Activated naive CD4-positive, alpha-beta T cell treated with anti-CD3 and anti-CD28 coated beads, Interleukin-2, amount 10 ng/mL, durations not matched to agents 7 days and 5 days (primary cell): ENCODE measurements at regions not wholly inside any gene's neighbourhood (a gene's known extent, or its start where the extent isn't known, plus 50 kb on each side); places are given as distances from the start of the nearest gene placed in this dataset.

Source experiments
- CTCF ChIA-PET: fragments of 350-600 bp; sonication (Branson Sonifier 250); formaldehyde crosslinking; loops from one replicate; lab custom pipeline; 2021; ENCODE audit warnings: antibody characterized with exemption; lab: Charles Lee
- DNase-seq: peaks from one replicate; pipeline ENCODE4 v3.0.0-alpha.2; 2020
- H3K27ac Mint-ChIP-seq: one replicate; pipeline ENCODE4 v1.8.0; 2021; ENCODE audit warnings: mild to moderate bottlenecking, moderate library complexity, mixed read lengths
- H3K27me3 Mint-ChIP-seq: one replicate; pipeline ENCODE4 v1.8.0; 2021; ENCODE audit warnings: mild to moderate bottlenecking, mixed read lengths
- H3K36me3 Mint-ChIP-seq: one replicate; pipeline ENCODE4 v1.8.0; 2021; ENCODE audit warnings: mixed read lengths
- H3K4me1 Mint-ChIP-seq: one replicate; pipeline ENCODE4 v1.8.0; 2021; ENCODE audit warnings: mixed read lengths
- H3K4me3 Mint-ChIP-seq: one replicate; pipeline ENCODE4 v1.8.0; 2021; ENCODE audit warnings: mild to moderate bottlenecking, moderate library complexity, mixed read lengths
- H3K9me3 Mint-ChIP-seq: one replicate; pipeline ENCODE4 v1.8.0; 2021; ENCODE audit warnings: mixed read lengths

DNA sequence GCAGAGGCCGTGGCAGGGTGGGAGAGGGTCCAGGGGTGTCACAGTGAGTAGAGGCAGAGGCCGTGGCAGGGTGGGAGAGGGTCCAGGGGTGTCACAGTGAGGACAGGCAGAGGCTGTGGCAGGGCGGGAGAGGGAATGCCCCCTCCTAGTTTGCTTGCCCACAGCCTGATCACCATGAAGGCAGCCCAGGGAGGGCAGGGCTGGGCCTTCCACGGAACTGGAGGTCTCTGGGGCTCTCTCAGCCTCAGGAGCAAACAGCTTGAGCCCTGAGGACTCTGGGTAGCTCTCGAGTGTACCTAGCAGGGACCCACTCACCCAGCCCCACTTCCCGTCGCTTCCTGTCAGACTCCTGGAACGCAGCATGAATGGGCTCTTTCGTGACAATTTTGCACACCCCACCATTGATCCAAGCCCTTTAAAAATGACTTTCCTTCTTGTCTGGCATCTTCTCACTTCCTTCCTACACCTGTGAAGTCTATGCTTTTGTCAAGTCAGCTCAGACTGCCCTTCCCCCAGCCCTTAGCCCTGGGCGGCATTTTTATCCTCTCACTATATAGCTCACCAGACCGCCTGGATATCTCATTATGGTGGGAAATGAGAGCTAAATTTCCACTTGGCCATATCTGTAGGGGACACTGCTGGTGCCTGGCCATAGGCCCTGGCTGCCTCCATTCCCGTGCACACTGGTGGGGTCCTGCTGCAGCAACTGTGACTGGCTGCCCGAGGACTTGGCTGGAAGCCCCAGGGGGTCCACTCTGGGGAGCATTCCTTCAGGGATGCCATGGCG is 140.3 kb downstream of the CDC5L start:
- H3K27ac Mint-ChIP-seq = no peak overlapping the region
- H3K4me3 Mint-ChIP-seq = no peak overlapping the region
- no peaks in the 10 kb centered on the region for H3K9me3 Mint-ChIP-seq
- CTCF ChIA-PET = no interaction called here
- no peaks in the 10 kb centered on the region for H3K36me3 Mint-ChIP-seq
- H3K4me1 Mint-ChIP-seq = peaks cover 25% of the 10 kb centered on the region
- peaks cover 6% of the 10 kb centered on the region for H3K27me3 Mint-ChIP-seq
- DNase-seq = no peak

DNA sequence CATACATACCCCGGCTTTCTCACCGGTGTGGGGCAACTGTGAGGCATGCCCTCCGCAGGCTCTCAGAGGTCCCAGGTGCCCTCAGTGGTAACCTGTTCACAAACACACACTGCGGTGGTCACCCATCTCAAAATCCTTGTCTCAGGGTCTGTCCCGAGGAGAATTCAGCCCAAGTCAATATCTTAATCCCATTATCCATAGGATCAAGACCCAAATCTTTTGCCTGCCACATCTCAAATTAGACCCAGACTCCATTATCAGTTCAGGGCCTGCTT is 140.8 kb downstream of the CDC5L start:
- CTCF ChIA-PET = interaction anchor here (1.3 kb wide), 1 partner anchor 12 kb away, joined by 3 read pairs; no protein-coding TSS in a partner anchor
- no peak for DNase-seq
- no peaks in the 10 kb centered on the region for H3K36me3 Mint-ChIP-seq
- H3K4me3 Mint-ChIP-seq = no peak overlapping the region
- H3K27me3 Mint-ChIP-seq = peaks cover 6% of the 10 kb centered on the region
- peaks cover 25% of the 10 kb centered on the region for H3K4me1 Mint-ChIP-seq
- H3K9me3 Mint-ChIP-seq = no peaks in the 10 kb centered on the region
- H3K27ac Mint-ChIP-seq = no peak overlapping the region

DNA sequence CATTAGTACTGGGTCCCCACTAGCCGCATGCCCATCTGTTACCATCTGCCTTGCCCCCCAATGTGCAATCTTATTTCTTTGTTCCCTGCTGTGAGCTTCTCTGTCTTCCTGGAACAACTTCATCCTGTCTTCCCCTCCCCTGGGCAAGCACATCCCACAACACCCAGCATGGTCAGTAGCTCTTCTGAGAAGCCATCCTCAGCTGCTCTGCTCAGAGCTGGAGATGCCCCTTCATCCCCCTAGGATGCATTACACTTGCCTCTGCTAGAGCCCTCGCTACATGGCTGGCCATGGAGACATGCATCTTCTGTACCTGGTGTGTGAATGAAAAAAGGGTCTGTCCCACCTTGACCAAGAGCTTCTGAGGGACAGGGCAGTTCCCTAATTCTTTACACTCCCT is 141.2 kb downstream of the CDC5L start:
- Mint-ChIP-seq H3K27ac (no peak overlapping the region), H3K36me3 (no peaks in the 10 kb centered on the region), H3K4me3 (no peak overlapping the region), H3K4me1 (peaks cover 25% of the 10 kb centered on the region), H3K9me3 (no peaks in the 10 kb centered on the region), H3K27me3 (peaks cover 6% of the 10 kb centered on the region)
- DNase-seq = no peak
- CTCF ChIA-PET = interaction anchor here (1.3 kb wide), 1 partner anchor 11 kb away, joined by 3 read pairs; no protein-coding TSS in a partner anchor

DNA sequence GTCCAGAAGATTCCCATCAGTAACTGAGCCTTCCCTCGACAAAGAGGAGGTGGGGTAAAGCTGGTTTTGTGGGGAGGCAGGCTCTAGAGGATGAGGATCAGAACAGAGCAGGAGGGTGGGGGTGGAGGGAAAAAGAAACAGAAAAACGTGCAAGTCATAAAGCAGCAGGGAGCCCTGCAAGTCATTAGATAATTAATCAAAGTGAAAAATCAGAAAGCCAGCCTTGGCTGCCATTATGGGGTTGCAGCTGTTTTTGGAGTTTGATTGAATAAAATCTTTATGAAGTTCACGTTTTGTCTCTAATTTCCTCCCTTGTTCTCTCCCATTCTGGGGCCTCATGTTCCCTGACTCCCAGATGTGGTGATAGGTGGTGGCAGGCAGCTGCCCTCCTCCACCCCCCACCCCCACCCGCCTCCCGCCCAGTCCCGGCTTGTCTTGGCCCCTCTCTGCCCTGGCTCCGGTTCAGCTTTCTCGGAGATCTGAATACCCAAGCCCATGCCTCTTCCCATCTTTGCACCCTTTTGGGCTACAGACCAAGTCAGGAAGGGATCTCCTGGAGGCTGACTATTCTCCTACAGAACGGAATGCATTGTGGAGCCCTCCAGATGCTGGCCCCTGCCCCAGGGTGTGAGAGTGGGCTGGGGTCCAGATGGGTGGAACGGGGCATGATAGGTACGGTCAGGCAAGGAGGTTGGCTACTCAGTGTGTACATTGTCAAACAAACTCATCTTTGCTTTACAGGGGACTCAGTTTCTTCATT is 141.8 kb downstream of the CDC5L start:
- CTCF ChIA-PET = interaction anchor here (1.3 kb wide), 1 partner anchor 11 kb away, joined by 3 read pairs; no protein-coding TSS in a partner anchor
- H3K27ac Mint-ChIP-seq = no peak overlapping the region
- DNase-seq = no peak
- no peak overlapping the region for H3K4me3 Mint-ChIP-seq
- no peaks in the 10 kb centered on the region for H3K36me3 Mint-ChIP-seq
- peaks cover 25% of the 10 kb centered on the region for H3K4me1 Mint-ChIP-seq
- no peaks in the 10 kb centered on the region for H3K9me3 Mint-ChIP-seq
- H3K27me3 Mint-ChIP-seq = peaks cover 6% of the 10 kb centered on the region

DNA sequence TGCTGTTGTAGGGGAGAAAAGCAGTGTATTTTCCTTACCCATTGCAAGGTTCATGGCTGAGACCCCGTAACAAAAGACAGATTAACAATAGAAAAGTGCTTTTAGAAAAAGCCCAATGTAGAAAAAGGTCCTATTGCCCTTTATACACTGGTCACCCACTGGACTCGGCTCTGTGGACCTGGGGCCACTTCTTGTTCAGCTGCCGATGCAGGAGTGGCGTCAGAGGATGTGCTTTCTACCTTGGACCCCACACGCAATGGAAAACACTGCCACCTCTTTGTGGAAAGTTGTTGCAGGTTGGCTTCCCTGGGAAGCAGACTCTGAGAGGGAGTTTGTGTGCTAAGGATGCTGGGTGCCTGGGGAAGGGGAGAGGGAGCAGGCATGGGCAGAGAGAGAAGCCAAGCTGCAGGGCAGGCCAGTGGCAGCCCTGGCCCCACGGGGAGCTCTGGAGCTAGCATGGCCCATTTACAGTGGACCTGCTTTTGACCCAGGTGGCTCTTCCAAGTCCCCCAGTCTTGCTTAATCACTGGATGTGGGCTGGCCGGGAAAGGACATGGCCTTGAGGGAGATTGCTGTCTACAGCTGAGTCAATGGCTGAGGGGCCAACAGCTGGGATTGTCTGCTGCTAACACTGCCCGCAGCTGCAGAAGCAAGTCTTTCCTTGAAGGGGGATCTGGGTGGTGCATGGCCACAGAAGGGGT is 142.9 kb downstream of the CDC5L start:
- H3K4me3 Mint-ChIP-seq = no peak overlapping the region
- CTCF ChIA-PET = no interaction called here
- no peak overlapping the region for H3K27ac Mint-ChIP-seq

DNA sequence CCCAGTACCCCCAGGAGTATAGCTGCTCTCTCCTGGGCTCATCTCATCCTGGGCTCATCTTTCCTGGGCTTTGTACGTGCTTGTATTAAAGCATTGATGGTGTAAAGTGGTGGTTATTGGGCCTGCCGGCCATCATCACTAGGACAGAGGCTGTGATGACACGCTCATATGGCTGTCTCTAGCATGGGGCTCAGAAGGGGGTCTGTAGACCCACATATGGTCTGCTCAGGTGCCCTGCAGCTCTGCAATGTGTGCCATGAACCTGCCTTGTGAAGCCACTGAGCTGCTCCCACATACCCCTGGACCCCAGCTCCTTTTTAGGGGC is 143.4 kb downstream of the CDC5L start:
- H3K27me3 Mint-ChIP-seq = peaks cover 6% of the 10 kb centered on the region

More for the DNA sequence above, 142.9 kb downstream of the CDC5L start:
- H3K9me3 Mint-ChIP-seq = no peaks in the 10 kb centered on the region
- no peaks in the 10 kb centered on the region for H3K36me3 Mint-ChIP-seq
- H3K4me1 Mint-ChIP-seq = peaks cover 17% of the 10 kb centered on the region
- peaks cover 6% of the 10 kb centered on the region for H3K27me3 Mint-ChIP-seq
- DNase-seq = no peak

DNA sequence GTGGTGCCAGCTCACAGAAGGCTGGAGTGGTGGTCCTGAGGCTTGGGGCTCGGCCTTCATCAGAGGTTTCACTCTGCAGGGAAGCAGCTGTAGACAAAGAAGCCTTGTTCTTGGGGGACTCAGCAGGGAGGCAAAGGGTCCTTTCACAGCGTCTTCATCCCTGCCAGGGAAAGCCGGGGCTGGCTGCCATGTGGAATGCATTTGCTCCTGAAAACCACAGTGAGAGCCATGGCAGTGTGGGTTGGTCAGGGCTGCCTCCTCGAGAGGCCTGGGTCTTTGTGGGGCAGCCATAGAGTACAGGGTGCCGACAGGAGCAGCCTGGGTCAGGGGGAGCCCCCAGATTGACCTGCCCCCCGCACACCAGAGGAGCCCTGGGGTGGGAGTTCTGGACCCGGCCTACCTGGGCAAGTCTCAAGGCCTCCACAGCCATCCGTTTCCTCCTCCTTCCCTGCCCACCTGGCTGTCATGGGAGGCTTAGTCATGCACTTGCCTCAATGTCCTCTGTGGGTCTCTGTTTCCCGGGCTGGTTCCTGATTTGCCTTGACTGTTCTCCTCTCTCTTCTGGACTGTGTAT is 144.0 kb downstream of the CDC5L start:
- no peaks in the 10 kb centered on the region for H3K36me3 Mint-ChIP-seq
- DNase-seq = no peak
- H3K27ac Mint-ChIP-seq = no peak overlapping the region
- H3K4me3 Mint-ChIP-seq = no peak overlapping the region
- CTCF ChIA-PET = no interaction called here
- peaks cover 14% of the 10 kb centered on the region for H3K4me1 Mint-ChIP-seq
- no peaks in the 10 kb centered on the region for H3K9me3 Mint-ChIP-seq
- peaks cover 6% of the 10 kb centered on the region for H3K27me3 Mint-ChIP-seq

More for the DNA sequence above, 143.4 kb downstream of the CDC5L start:
- Mint-ChIP-seq H3K4me1 (peaks cover 16% of the 10 kb centered on the region), H3K4me3 (no peak overlapping the region), H3K9me3 (no peaks in the 10 kb centered on the region), H3K27ac (no peak overlapping the region), H3K36me3 (no peaks in the 10 kb centered on the region)
- CTCF ChIA-PET = no interaction called here
- no peak for DNase-seq

DNA sequence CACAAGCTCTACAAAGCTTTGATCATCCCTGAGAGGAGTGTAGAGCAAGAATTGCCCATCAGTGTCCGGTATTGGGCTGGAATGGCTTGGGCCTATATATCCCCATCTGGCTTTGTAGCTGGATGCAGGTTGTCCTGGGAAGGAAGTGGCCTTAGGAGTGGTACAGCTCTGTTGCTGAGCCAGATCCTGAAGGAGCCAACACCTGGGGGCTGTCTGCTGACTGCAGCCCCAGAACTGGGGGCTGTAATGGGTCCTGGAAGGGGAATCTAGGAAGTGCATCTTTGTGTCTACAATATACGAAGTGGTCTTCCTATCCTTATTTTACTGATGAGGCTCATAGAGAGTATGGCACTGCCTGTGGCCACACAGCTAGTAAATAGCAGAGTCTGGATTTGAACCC is 145.9 kb downstream of the CDC5L start:
- Mint-ChIP-seq H3K9me3 (no peaks in the 10 kb centered on the region), H3K27ac (no peak overlapping the region), H3K36me3 (no peaks in the 10 kb centered on the region), H3K27me3 (peaks cover 6% of the 10 kb centered on the region), H3K4me3 (no peak overlapping the region), H3K4me1 (no peaks in the 10 kb centered on the region)
- no peak for DNase-seq
- CTCF ChIA-PET = no interaction called here

DNA sequence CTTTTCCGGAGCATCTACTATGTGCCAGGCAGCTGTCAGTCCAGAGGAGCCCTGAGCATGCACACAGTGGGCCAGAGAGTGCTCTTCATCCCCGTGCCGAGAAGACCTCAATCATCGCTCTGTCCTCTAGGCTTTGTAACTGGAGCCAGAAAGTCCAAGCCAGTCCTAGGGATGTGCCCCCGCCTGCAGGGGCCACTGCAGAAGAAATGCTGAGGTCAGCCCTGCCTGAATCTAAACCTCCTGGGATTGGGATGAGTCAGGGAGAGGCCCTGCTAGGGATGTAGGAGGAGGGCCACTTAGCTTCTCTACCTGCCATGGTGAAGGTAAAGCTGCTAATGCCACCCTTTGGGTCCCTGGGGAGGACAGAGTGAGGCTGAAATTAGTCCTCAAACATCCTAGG is 146.8 kb downstream of the CDC5L start:
- Mint-ChIP-seq H3K27me3 (no peaks in the 10 kb centered on the region), H3K36me3 (no peaks in the 10 kb centered on the region), H3K9me3 (no peaks in the 10 kb centered on the region), H3K4me3 (no peak overlapping the region), H3K27ac (no peak overlapping the region), H3K4me1 (no peaks in the 10 kb centered on the region)
- no peak for DNase-seq
- CTCF ChIA-PET = no interaction called here

DNA sequence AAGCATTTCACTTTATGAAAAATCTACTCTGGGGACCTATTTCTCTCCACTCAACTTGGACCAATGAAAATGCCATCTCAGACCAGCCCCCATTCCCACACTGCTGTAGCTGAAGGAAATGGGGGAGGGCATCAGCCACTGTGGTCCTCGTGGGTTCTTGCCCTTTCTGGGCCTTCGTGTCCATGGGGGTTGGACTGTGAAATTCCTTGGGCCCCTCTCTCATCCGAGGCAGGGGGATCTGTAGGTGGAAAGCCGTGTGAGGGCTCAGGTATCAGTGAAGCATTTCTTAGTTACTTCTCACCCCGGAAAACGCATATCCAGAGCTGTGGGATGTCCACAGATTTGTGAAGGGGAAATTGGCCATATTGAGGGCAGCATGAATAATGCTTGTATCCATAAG is 147.9 kb downstream of the CDC5L start:
- CTCF ChIA-PET = no interaction called here
- H3K27ac Mint-ChIP-seq = no peak overlapping the region
- no peaks in the 10 kb centered on the region for H3K9me3 Mint-ChIP-seq
- no peak overlapping the region for H3K4me3 Mint-ChIP-seq
- H3K27me3 Mint-ChIP-seq = no peaks in the 10 kb centered on the region
- no peaks in the 10 kb centered on the region for H3K4me1 Mint-ChIP-seq
- no peaks in the 10 kb centered on the region for H3K36me3 Mint-ChIP-seq
- DNase-seq = no peak

DNA sequence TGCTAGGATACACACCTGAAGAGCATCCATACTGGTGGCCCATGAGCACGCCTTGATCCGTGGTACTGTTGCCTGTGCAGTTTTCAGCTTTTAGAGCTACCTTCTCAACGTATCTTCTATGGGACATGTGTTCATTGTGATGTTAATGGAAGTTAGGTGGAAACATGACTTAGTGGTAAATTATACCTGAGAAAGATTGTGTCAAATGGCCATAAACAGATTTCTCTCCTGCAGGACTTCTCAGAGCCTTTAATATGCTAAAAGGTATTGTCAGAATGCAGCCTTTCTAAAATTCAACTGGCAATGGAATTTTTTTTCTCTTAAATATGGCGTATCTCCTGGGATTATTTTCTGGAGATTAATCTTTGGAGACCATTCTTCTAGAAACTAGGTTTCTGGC is 148.5 kb downstream of the CDC5L start:
- DNase-seq = no peak
- H3K9me3 Mint-ChIP-seq = no peaks in the 10 kb centered on the region
- CTCF ChIA-PET = no interaction called here
- H3K4me1 Mint-ChIP-seq = no peaks in the 10 kb centered on the region
- H3K27ac Mint-ChIP-seq = no peak overlapping the region
- H3K4me3 Mint-ChIP-seq = no peak overlapping the region
- no peaks in the 10 kb centered on the region for H3K36me3 Mint-ChIP-seq
- peaks cover 3% of the 10 kb centered on the region for H3K27me3 Mint-ChIP-seq

DNA sequence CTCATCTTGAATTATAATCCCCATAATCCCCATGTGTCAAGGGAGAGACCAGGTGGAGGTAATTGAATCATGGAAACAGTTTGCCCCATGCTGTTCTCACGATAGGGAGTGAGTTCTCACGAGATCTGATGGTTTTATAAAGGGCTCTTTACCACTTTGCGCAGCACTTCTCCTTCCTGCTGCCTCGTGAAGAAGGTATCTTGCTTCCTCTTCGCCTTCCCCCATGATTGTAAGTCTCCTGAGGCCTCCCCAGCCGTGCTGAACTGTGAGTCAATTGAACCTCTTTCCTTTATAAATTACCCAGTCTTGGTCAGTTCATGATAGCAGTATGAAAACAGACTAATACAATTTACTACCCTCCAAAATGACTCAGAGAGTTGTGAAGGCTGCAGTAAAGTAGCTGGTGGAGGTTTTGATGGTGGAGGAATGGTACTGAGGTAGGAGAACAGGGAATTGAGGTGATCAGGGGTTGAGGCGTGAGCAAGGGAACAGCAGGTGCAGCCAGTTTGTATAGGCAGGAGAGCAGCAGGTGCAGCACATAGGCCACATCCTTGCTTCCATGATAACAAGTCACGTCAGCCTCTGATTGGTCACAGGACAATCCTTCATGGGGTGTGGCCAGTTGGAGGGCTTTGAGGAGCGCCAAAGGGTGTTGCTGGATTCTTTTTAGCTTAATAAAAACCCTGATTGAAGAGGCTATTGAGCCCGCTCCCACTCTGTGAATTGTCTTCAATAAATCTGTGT is 150.0 kb downstream of the CDC5L start:
- Mint-ChIP-seq H3K27me3 (peaks cover 3% of the 10 kb centered on the region), H3K9me3 (no peaks in the 10 kb centered on the region), H3K27ac (no peak overlapping the region), H3K4me3 (no peak overlapping the region), H3K36me3 (no peaks in the 10 kb centered on the region), H3K4me1 (no peaks in the 10 kb centered on the region)
- CTCF ChIA-PET = no interaction called here
- DNase-seq = peak; percentile 5

DNA sequence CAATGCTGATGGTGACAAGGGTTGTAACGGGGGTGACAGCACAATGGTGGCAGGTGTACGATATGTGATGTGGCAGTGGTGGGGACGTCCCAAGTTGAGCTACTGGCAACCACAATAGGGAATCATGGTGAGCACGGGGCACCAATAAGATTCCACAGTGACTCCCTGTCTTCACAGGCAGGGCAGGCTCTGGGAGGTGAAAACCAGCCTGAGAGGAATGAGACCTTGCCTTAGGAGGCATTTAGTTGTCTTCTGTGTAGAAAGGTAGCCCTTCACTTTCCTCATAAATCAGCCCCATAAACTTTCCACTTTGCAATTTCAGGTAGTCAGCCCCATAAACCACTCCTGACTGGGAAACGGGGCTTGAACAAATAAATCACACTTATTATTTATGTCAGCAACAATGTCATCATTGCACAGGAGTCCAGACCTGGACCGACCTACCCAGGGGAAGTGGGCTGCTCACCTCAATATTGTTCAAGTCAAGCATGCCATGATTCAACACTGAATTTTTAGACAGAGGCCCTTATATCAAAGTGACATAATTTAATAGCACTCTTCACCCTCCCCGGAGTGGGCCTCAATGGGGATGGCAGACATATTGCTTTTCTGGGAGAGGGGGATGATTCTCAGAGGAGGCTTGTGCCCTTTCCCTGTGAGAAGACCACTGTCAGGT is 150.8 kb downstream of the CDC5L start:
- H3K27me3 Mint-ChIP-seq = peaks cover 9% of the 10 kb centered on the region
- H3K36me3 Mint-ChIP-seq = no peaks in the 10 kb centered on the region
- CTCF ChIA-PET = no interaction called here
- H3K9me3 Mint-ChIP-seq = no peaks in the 10 kb centered on the region
- H3K4me3 Mint-ChIP-seq = no peak overlapping the region
- H3K27ac Mint-ChIP-seq = no peak overlapping the region
- DNase-seq = no peak
- no peaks in the 10 kb centered on the region for H3K4me1 Mint-ChIP-seq
